ENCODE measurements at regions not wholly inside any gene's neighbourhood (a gene's known extent, or its start where the extent isn't known, plus 50 kb on each side); places are given as distances from the start of the nearest gene placed in this dataset.

- TF ChIP-seq CTCF (IDR thresholded peaks at IDR 0.05; ENCODE audit: low read depth, low read length): no peak
- no peak for TF ChIP-seq MAX (IDR thresholded peaks at IDR 0.05; ENCODE audit: low read depth, low read length)
- no peak for TF ChIP-seq POLR2A (IDR thresholded peaks at IDR 0.05; ENCODE audit: extremely low read depth, insufficient read length)
- TF ChIP-seq MYC (IDR thresholded peaks at IDR 0.05; ENCODE audit: low read depth, low read length): no peak
These were observed 74.8 kb upstream of the PDE4B start for GRCh38 chr1:65717815-65718454.

Measured in NB4 (cell line).